ENCODE measurements at regions not wholly inside any gene's neighbourhood (a gene's known extent, or its start where the extent isn't known, plus 50 kb on each side); places are given as distances from the start of the nearest gene placed in this dataset.

DNA sequence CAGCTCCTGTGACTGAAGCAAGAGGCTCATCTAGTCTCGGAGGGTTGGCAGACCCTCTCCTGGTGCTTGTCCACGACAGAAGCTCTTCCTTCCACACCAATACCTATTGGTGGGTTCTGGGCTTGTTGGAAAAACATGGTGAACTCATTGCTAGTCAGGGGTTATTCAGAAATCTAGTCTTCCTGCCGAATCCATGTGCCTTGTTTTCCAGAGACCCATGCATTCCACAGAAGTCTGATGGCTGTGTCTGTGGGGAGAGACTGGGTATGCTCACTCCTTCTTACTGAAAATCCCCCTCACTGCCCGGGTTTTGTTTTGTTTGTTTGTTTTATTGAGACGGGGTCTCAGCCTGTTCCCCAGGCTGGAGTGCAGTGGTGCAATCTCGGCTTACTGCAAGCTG lies 138.3 kb downstream of the DNAJB6 start:
- TF ChIP-seq ZNF138 (tag by site-specific recombination; IDR thresholded peaks at IDR 0.05; ENCODE audit: borderline replicate concordance), result no peak
- no peak for TF ChIP-seq MYNN (tag by site-specific recombination; IDR thresholded peaks at IDR 0.05; ENCODE audit: borderline replicate concordance)
- no peak for TF ChIP-seq YY1 (tag by site-specific recombination; IDR thresholded peaks at IDR 0.05)
- TF ChIP-seq ZBTB1 (tag by site-specific recombination; IDR thresholded peaks at IDR 0.05), result no peak

Measured in HEK293 (cell line).